ENCODE measurements at regions not wholly inside any gene's neighbourhood (a gene's known extent, or its start where the extent isn't known, plus 50 kb on each side); places are given as distances from the start of the nearest gene placed in this dataset.
A peak's percentile ranks its signal among the peaks of the same experiment; 100 is the strongest.
"Not testable (repeated sequence)": the region's sequence is repeated elsewhere in the genome, so short reads cannot be mapped to it uniquely, and the experiment has no call there.

GRCh38 chr7:410395-410910 is 109.2 kb downstream of the PDGFA start:
- DNase-seq: no peak

- not testable (repeated sequence) for DNase-seq
Measured at GRCh38 chr7:411116-411515, 108.5 kb downstream of the PDGFA start.

- no peak for DNase-seq
Measured at GRCh38 chr7:411677-412312, 107.9 kb downstream of the PDGFA start.

GRCh38 chr7:412313-412710 is 107.3 kb downstream of the PDGFA start:
- no peak for DNase-seq

GRCh38 chr7:414681-415560 is 104.7 kb downstream of the PDGFA start:
- no peak for DNase-seq

- DNase-seq: no peak
Measured at GRCh38 chr7:415646-416525, 103.8 kb downstream of the PDGFA start.

GRCh38 chr7:416761-417624 is 102.7 kb downstream of the PDGFA start:
- no peak for DNase-seq

GRCh38 chr7:417625-417889 is 102.1 kb downstream of the PDGFA start:
- DNase-seq: no peak

GRCh38 chr7:417973-418601 is 101.6 kb downstream of the PDGFA start:
- no peak for DNase-seq

GRCh38 chr7:418636-419280 is 100.9 kb downstream of the PDGFA start:
- DNase-seq: no peak

- peak in 1 of 5 donors; percentile 5 for DNase-seq
Measured at GRCh38 chr7:420142-421093, 99.2 kb downstream of the PDGFA start.

GRCh38 chr7:421136-421991 is 98.3 kb downstream of the PDGFA start:
- no peak for DNase-seq

GRCh38 chr7:422191-422885 is 97.3 kb downstream of the PDGFA start:
- no peak for DNase-seq

- DNase-seq: no peak
Measured at GRCh38 chr7:422886-423225, 96.8 kb downstream of the PDGFA start.

- DNase-seq: no peak
Measured at GRCh38 chr7:423312-424260, 96.1 kb downstream of the PDGFA start.

- no peak for DNase-seq
Measured at GRCh38 chr7:424301-424935, 95.2 kb downstream of the PDGFA start.
